GM12891 (cell line): ENCODE measurements at regions not wholly inside any gene's neighbourhood (a gene's known extent, or its start where the extent isn't known, plus 50 kb on each side); places are given as distances from the start of the nearest gene placed in this dataset.
"Not testable (repeated sequence)": the region's sequence is repeated elsewhere in the genome, so short reads cannot be mapped to it uniquely, and the experiment has no call there.

Experiments used
- DNase-seq: peaks from one replicate; pipeline ENCODE4 v3.0.0; 2011; ENCODE audit warnings: low spot score; ENCODE audit not compliant: insufficient read length
- FAIRE-seq: peaks from 2 replicates; lab custom pipeline; 2011; peaks lifted over from hg19 to GRCh38; lab: Jason Lieb, UNC
- PAX5 ChIP-seq: IDR thresholded peaks from 2 replicates; pipeline ENCODE4 v1.6.1; 2011; ENCODE audit warnings: low read length, moderate library complexity, mild to moderate bottlenecking; ENCODE audit not compliant: insufficient read depth, severe bottlenecking
- POLR2A ChIP-seq: IDR thresholded peaks from 2 replicates; pipeline ENCODE4 v1.6.1; 2011; ENCODE audit warnings: low read depth, low read length, control low read depth
- POLR2AphosphoS5 ChIP-seq: IDR thresholded peaks from 2 replicates; pipeline ENCODE4 v1.6.1; 2011; ENCODE audit warnings: low read depth, low read length, control low read depth
- POU2F2 ChIP-seq: IDR thresholded peaks from 2 replicates; pipeline ENCODE4 v1.6.1; 2011; ENCODE audit warnings: low read depth, mild to moderate bottlenecking, control low read depth, low read length, moderate library complexity
- SPI1 ChIP-seq: IDR thresholded peaks from 2 replicates; pipeline ENCODE4 v1.6.1; 2011; ENCODE audit warnings: low read depth, low read length, control low read depth
- TAF1 ChIP-seq: IDR thresholded peaks from 2 replicates; pipeline ENCODE4 v1.6.1; 2011; ENCODE audit warnings: low read depth, low read length, control low read depth

DNA sequence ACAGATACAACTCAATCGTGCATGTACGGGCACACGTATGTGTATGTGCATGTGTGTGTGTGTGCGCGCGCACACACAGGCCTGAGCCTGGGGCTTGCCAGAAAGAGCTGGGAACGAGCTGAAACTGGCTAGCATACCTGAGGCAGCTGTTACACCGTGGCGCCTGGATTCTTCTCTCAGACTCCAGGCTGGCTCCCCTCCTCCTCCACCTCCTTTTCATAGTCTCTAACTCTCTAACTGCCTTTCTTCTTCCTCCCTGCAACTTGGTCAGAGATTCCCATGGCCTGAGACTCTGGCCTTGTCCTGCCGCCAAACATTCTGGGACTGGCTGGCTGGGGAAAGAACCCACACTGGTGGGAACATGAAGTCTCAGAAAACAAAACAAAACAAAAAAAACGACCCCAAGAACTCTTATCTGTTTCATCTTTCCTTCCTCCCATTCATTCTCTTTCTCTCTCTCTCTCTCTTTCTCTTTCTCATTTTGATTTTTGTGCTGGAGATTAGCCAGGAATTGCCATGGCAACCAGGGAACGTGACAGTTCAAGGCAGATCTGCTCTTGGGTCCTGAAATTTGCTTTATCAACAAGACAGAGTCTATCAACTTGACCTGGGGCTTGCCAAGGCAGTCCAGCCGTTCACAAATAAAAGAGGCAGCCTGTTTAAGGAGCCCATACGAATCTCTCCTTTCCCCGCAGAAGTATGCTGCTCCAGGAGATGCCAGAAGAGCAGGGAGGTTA, 76.8 kb upstream of the SEM1 start:
- FAIRE-seq (no peak), DNase-seq (no peak)
- TF ChIP-seq PAX5 = no peak
- TF ChIP-seq SPI1 = no peak
- no peak for TF ChIP-seq TAF1
- no peak for TF ChIP-seq POLR2AphosphoS5
- TF ChIP-seq POLR2A = no peak
- no peak for TF ChIP-seq POU2F2

DNA sequence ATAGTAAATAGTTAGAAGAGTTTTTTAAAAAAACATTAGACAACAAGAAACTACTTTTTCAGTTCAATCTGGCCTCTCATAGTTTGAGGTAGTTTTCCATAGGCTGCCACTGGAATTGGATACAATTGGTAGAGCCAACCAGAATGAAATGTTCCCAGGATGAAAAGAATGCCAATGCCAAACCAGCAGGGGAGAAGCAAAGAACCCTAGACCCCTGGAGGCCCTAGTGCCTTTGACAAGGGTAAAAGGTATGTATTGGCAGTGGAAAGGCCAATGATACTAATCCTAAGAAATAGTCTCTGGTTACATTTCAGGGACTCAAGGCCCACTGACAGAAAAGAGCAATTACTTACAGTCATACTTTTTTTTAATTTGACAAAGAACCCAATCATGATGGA, 77.4 kb upstream of the SEM1 start:
- TF ChIP-seq POLR2AphosphoS5 = no peak
- TF ChIP-seq PAX5 = no peak
- TF ChIP-seq TAF1 = no peak
- TF ChIP-seq POU2F2 = no peak
- TF ChIP-seq SPI1 = no peak
- TF ChIP-seq POLR2A = no peak
- DNase-seq (no peak), FAIRE-seq (no peak)

DNA sequence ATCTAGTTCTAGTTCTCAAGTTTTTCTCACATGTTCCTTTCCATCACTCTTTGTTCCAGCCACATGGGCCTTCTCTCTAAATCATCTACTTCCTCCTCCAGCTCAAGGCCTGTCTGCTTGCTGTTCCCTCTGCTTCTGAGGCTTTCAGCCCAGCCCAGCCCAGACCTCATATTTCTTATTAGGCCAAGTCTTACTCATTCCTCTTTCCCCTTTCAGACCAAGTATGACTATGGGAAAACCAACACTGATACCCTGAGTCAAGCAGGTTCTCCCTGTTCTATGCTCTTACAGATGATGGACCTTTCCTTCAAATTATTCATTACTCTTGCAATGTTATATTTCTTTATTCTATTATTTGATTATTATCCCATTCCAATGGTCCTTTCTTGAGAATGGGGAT, 80.3 kb upstream of the SEM1 start:
- DNase-seq = no peak
- FAIRE-seq = no peak
- no peak for TF ChIP-seq POLR2AphosphoS5
- no peak for TF ChIP-seq SPI1
- no peak for TF ChIP-seq POU2F2
- no peak for TF ChIP-seq PAX5
- TF ChIP-seq POLR2A = no peak
- no peak for TF ChIP-seq TAF1

DNA sequence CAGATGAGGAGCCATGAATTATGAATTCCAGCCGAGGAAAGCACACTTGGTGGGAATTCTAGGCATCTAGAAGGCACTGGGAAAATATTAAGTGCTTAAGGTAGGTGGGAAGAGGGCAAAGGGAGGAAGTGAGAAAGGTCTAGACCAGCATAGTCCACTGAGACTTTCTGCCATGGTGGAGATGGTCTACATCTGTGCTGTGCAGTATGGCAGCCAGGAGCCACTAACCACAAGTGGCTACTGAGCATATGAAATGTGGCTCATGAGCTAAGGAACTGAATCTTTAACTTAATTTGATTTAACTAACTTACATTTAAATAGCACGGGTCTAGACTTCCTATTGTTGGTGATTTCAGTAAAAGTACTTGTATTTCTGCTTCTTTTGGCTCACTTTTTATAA, 82.5 kb upstream of the SEM1 start:
- no peak for FAIRE-seq

GRCh38 chr7:96794063-96794462, 84.4 kb upstream of the SEM1 start:
- FAIRE-seq (no peak), DNase-seq (no peak)
- no peak for TF ChIP-seq POLR2A
- TF ChIP-seq SPI1 = no peak
- TF ChIP-seq PAX5 = no peak
- TF ChIP-seq POU2F2 = no peak
- no peak for TF ChIP-seq POLR2AphosphoS5
- no peak for TF ChIP-seq TAF1

More for the DNA sequence above, 82.5 kb upstream of the SEM1 start:
- no peak for DNase-seq
- no peak for TF ChIP-seq POU2F2
- TF ChIP-seq TAF1 = no peak
- TF ChIP-seq SPI1 = no peak
- TF ChIP-seq POLR2A = no peak
- no peak for TF ChIP-seq POLR2AphosphoS5

DNA sequence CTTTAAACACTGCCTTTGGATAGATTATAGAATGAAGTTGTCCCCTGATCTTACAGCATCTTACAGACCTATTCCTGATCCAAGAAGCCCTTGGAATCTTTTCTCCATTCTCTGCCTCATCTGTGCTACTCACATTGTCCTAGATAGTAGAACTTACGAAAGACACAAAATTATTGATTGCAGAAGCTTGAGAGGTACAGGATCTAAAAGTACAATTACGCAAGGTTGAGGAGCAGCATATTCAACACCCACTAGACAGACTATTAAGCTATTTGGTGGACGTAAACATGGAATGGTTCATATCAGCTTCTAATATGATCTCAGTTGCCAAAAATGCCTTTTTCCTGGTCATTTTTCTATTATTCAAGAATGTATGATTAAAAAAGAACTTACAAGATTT, 90.5 kb upstream of the SEM1 start:
- FAIRE-seq (no peak), DNase-seq (no peak)
- TF ChIP-seq POU2F2 (no peak), POLR2A (no peak), PAX5 (no peak), TAF1 (no peak), POLR2AphosphoS5 (no peak), SPI1 (no peak)

DNA sequence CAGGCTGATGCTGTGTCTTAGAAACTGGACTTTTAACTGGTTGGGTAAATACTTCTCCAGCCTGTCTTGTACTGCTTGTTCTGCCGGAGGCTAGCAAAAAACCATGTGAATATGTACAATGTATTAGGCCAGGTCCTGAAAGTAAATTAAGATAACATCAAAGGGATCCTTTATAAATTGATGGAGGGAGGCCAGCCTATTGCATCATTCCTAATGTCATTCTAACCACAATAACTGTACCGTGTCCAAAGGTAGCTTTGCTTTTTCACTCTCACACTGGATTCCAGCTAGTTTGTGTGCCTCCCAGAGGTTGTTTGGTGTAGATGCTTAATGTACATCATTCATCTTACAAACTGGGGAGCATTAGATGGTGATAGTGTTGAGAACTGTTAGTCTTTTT, 91.2 kb upstream of the SEM1 start:
- FAIRE-seq (no peak), DNase-seq (no peak)
- TF ChIP-seq POLR2A (no peak), SPI1 (no peak), POU2F2 (no peak), POLR2AphosphoS5 (no peak), TAF1 (no peak), PAX5 (no peak)

GRCh38 chr7:96819111-96819700, 109.6 kb upstream of the SEM1 start:
- DNase-seq (no peak), FAIRE-seq (no peak)
- TF ChIP-seq SPI1 (no peak), PAX5 (no peak), POU2F2 (no peak), POLR2AphosphoS5 (no peak), TAF1 (no peak), POLR2A (no peak)

DNA sequence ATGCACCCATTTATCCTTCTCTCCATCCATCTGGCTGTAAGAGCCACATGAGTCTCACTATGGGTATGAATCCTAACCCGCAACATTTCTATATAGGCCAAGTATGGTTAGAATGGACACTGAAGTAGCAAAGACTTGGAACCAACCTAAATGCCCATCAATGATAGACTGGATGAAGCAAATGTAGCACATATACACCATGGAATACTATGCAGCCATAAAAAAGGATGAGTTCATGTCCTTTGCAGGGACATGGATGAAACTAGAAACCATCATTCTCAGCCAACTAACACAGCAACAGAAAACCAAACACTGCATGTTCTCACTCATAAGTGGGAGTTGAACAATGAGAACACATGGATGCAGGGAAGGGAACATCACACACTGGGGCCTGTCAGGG, 111.5 kb upstream of the SEM1 start:
- FAIRE-seq, DNase-seq: not testable (repeated sequence)
